HG02870 (cell line): ENCODE measurements at regions not wholly inside any gene's neighbourhood (a gene's known extent, or its start where the extent isn't known, plus 50 kb on each side); places are given as distances from the start of the nearest gene placed in this dataset.
"Not testable (repeated sequence)": the region's sequence is repeated elsewhere in the genome, so short reads cannot be mapped to it uniquely, and the experiment has no call there.

ENCODE experiments used
- ATAC-seq: cut with Tn5 transposase; IDR thresholded peaks from one replicate; pipeline ENCODE4 v1.9.1; 2021; ENCODE audit warnings: mild to moderate bottlenecking, moderate library complexity; ENCODE audit not compliant: unreplicated experiment

DNA sequence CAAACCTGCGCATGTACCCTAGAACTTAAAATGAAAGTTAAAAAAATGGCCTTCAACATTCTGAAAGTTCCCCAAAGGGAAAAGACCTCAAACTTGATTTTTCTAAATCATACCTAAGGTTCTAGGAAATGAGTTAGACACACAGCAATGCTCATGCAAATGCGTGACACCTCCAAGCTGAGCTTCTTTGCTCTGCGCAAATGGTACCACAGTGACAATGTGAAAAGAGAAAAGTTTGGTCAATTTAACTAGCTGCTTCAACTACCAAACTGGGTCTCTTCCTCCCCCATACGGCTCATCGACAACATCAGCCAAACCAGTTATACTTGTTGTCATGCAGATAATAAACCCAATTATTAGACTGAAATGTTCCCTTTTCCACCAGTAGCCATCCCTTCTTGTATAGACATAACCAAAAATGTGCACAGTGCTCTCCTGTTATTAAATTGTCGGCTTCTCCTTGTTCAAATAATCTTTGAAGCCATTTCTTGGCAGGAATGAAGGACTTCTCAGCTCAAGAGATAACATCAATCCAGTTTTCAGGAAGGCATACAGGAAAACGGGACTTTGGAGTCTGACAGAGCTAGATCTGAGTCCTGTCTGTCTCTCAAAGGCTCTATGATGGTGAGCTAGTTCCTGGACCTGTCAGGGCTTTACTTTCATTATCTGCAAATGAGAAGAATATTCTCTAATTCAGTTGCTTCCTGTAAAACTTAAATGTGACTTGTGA is 185.6 kb upstream of the NR3C1 start:
- ATAC-seq, result no peak

DNA sequence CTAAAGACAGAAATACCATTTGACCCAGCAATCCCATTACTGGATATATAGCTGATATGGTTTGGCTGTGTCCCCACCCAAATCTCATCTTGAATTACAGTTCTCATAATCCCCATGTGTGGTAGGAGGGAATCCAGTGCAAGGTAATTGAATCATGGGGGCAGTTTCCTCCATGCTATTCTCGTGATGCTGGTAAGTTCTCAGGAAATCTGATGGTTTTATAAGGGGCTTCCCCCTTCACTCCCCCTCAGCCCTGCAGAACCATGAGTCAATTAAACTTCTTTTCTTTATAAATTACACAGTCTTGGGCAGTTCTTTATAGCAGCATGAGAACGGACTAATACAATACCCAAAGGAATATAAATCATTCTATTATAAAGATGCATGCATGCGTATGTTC is 184.6 kb upstream of the NR3C1 start:
- ATAC-seq, result not testable (repeated sequence)

DNA sequence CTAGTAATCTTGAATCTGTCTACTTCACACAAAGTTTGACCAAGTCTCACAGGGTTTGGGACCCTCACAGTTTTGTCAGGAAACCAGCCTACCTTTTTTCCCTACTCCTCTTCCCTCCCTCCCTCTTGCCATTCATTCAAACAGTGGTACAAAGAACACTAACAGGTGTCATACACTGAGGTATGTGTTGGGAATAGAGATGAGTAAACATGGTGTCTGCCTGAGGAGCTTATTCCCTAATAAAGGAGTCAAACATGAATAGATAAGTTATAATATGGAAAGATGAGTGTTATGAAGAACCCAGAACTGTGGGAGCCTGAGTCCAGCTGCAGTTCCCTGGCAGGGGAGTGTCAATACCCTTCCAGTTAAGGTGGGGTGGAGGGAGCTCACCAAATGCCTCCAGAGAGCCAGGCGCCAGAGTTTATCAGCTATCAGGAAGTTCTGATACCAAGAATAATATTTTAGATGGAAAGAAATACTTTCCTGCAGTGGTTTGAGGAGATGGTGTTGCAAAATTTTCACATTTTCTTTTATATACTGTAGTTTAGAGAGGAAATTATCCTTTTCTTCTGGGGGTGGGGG is 183.4 kb upstream of the NR3C1 start:
- ATAC-seq, result no peak

DNA sequence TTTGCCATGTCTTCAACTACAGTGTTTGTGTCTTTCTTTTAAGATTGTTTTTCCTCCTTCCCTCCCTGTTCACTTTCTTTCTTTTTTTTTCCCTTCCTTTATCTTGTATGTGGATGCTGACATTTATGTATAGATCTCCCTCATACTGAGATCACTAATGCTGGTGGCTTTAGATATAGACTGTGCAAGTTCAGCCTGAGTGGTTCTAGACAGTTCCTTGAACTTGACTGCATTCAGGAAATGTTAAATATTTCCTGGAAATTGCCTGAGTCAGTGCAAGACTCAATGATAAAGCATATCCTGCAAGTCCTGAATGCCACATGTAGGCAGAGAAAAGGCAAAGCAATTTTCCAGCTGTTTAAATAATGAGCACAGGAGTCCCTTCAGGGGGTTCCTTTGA is 182.5 kb upstream of the NR3C1 start:
- ATAC-seq, result no peak

DNA sequence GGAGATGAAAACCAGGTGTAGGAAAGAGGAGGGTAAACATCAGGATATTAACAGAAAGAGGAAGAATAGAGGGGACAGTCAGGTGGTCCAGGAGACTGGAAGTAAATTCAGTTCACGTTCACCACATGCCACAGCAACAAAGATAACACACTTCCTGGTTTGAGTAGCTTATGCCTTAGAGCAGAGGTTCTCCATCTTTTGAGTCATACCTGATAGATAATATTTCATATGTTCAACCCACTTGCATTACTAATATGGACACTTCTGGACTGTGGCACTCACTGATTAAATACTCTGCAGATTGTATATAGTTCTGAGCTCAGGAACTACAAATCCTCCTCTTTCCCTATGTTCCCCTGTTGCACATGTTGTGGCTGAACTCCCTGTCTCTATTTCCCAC is 179.9 kb upstream of the NR3C1 start:
- no peak for ATAC-seq

DNA sequence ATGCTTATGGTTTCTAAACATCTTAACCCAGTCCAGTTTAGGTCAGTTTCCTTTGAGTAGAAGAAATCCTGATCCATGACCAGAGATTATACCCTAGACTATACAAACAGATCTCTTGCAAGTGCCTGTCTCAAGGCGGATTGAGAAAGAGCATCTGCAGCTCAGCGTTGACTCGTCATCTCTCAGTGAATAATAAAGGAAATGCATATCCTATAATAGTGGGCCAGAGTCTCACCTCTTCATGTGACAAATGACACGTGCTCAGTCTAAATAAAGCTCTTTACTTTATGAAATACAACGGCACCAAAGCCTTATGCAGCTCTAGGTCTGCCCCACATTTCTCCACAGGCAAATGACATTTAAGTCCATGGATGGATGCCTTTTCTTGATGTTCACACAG is 179.4 kb upstream of the NR3C1 start:
- ATAC-seq, result no peak

DNA sequence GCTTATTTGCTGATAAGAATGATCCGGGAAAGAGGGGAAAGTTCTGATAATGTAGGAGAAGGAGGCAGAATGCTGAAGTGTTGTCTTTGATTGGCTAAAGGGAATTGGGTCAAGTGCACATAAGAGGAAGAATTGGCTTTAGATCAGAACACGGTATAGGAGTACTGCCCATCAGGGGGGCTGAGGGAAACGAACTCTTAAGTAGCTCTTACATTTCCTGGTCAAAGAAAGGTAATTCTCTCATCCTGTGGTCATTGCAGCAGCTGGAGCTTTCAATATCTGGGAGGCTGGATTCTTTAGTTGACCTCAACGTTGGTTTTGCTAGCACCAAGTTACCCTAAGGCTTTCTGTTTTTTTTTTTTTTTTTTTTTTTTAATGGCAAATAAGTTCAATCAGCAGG is 178.7 kb upstream of the NR3C1 start:
- ATAC-seq, result no peak

DNA sequence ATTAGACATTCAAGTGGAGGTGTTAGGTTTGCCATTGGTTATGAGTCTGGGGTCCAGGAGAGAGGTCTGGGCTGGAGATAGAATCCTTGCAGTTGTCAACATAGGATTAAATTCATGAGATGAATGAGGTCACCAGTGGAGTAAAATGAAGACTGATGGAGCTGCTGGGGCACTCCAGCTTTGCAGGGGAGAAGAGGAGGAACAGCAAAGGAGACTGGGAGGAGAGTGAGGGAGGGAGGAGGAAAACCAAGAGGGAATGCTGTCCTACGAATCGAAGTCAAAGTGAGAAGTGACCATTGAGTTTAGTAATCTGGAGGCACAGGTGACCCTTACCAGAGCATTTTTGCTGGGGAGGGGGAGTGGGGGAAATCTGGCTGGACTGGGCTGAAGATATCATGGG is 178.2 kb upstream of the NR3C1 start:
- ATAC-seq, result no peak

DNA sequence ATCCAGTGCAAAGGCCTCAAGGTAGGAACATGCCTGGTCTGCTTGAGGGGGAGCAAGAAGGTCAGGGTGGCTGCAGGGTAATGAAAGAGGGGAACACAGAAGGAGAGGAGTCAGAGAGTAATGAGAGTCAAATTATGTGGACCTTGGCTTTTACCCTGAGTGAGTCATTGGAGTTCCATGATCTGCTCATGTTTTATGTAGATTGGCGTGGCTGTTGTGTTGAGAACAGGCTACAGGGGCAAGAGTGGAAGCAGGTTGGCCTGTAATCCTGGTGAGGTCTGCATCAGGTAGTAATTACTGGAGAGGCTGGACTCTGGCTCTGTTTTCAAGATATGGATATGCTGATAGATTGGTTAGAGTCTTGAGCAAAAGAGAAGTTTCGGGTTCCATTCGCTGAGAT is 177.7 kb upstream of the NR3C1 start:
- ATAC-seq, result no peak

DNA sequence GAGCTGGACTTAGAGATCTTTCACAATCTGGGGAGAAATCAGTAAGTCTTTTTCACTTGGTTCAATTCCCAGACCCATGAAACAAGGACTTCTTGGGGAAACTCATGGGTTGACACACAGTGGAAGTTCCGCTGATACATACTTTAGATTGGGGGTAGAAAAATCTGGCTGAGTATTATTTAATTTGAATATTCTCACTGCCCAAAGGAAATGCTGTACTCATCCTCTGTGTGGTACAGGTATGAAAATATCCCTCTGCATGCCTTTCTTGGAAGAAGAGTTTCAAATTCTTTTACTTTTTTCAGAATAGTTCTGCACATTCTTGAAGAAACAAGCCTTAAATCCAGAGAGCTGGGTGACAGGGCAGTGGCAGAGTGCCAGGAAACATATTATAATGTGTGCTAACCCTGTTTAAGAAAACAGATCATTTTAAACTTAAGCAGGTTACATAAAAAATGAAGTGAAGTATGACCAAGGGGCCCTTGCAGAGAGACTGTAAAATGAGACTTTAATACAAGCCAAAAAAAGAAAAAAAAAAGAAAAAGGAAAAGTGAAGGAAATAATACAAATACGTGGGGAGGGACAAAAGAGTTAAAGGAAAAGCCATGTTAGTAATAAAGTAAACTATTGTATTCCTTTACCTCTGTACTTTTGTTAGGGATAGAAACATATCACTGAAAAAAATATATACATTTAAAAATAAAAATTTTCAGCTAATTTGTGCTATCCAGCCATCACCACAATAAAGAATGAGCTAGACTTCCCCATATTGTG is 173.4 kb upstream of the NR3C1 start:
- no peak for ATAC-seq

DNA sequence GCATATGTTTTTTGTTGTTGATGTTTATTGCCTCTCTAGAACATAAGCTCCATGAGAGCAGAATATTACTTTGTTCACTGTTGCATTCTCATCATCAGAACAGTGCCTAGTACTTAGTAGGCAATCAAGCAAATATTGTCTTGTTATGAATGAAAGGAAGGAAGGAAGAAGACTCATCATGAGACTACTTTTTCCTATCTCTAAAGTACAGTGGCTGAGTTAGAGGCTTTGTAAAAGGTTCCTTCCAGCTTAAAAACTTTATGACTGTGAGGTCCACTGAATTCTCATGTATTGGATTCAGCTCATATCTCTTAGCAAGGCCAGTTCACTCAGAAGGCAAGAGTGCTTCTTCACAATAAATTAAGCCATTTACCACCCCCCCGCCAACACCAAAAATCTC is 171.8 kb upstream of the NR3C1 start:
- no peak for ATAC-seq

DNA sequence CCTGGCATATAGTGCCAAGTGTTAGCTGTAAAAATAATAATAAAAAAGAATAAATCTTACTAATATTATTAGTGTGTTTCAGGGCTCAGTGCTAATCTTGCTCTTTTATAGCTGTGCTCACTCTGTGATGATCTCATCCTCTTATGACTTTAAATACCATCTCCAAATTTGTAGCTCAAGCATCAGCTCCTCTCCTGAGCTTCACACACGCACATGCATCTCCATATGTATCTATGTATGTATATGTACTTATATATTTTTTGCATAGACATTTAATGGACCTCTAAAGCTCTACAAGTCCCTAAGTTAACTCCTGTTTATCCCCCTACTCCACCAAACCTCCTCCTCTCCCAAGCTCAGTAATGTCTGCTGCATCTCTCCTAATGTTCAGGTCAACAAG is 170.8 kb upstream of the NR3C1 start:
- ATAC-seq, result no peak

DNA sequence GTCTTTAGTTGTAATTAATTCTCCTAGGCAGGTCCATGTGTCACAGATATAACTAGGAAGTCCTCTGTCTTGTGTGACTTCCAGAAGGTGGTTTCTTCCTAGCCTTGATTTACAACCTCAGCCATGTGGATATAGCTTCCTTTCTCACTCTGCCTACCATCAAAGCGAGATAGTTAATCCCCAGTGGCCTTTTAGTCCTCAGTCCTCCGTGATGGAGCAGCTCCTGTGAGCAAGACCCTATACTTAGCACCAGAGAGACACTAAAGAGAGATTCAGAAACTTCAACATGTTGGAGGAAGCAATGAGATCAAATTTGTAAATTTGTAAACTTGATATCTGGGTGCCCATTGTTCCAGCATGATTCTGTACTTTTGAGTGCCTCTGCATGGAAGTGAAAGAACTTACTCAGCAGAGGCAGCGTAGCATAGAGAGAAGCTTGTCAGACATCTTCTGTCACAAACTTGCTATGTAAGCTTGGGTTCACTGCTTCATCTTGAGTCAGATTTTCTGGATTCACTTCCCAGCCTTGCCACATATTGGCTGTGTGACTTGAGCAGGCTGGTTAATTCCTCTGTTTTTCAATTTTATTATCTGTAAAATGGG is 170.2 kb upstream of the NR3C1 start:
- ATAC-seq, result no peak

DNA sequence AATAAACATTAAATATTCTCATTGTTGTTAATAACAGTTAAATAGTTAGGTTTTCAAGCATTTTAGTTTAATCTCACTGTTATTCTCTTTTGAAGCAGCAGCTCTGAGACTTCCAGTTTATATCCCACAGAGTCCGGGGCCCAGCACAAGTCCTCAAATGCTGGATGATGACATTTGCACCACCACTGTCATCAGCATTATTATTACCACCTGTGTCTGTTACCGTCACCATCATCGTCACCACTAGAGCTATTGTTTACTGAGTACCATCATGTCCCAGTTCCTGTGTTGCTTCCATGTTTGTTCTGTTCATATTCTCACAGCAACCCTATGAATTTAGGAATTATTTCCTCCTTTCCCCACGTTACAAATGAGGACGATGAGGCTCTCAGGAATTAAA is 169.2 kb upstream of the NR3C1 start:
- no peak for ATAC-seq

DNA sequence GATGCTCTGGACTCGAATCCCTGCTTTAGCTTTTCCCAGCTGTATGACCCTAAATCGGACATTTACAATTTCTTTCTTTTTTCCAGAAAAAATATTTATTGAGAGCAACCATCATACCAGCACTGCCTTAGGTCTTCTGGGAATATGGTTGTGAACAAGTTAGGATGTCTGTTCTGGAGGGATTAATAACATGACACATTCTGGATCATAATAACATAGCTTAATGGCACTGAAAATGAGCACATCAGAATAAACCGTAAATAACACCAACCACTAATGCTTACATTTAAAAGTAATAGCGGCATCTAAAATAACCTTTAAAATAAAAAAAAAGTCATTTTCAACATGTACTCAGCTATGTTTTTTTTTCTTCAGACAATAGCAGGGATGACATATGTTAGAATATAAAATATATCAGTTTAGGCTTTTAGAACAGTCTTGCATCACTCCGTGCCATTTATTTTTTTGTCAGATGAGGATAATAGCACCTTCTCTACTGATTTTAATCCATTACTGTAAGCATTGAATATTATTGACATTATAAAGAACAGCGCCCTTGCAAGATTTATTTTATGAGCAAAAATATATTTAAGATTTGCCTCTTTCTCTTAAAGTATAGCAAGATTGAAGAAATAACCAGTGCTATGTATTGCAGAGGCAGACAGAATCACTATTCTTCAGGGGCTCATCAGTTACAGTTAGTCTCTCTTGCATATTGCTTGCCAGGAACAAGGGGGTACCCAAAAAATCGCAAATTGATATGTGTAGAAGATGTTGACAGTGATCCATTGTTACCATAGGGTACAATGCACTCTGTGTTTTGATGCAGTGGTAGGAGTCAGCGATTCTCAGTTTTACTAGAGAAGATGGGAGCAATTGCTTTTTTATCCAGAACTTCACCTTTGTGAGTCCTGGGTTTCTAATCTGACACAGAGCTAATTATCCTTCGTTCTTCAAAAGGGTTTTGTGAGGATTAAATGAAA is 168.4 kb upstream of the NR3C1 start:
- ATAC-seq, result no peak

DNA sequence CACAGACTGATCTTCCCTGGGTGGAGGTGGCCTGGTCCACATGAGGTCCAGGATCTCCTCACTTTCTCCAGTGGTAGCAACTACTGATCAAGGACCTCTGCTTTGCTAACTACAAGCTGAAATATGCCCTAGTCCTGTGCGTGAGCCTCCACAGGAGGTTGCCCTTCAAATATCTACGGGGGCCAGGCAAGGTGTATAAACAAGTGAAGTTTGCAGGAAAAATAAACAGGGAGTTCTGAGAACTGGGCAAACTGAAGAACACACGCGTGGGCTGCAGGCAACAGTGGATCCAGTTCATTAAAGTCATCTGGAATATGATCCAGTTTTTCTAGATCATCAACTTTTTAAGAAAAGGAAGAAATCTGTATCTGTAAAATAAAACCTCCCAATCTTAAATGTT is 167.5 kb upstream of the NR3C1 start:
- no peak for ATAC-seq

DNA sequence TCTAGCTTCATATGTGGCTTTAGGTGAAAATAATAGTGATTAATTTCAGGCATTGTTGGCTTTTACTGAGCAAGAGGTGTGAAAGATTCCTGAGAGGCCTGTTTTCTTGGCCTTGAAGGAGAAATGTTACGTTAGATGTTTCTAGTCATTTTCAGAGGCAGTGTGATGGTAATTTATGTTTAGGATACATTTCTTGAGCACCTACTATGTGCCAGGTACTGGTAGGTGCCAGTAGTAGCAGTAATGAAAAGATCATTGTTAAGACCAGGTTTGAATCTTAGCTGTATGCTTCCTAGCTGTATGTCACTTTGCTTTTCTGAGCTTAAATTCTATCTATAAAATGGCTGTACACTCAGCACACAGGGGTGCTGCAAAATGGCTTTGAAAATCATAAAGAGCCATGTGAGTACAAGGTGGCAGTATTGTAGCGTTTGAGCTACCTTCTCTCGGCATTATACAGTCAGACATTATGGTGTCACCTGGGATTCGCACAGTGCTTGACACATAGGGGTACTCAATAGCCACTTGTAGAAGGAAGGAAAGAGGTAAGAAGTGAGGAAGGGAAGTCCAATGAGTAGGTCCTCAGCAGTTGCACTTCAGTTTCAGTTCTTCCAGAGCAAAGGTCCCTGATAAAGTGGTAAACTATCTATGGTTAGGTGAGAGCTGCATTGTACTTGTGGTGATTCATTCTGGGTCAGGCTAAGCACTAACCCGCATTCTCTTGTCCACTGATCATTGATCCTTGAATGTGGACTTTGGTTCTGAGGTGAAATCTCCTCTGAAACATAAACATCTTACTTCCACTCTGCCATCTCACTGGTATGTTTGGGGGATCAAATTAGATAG is 166.5 kb upstream of the NR3C1 start:
- no peak for ATAC-seq

DNA sequence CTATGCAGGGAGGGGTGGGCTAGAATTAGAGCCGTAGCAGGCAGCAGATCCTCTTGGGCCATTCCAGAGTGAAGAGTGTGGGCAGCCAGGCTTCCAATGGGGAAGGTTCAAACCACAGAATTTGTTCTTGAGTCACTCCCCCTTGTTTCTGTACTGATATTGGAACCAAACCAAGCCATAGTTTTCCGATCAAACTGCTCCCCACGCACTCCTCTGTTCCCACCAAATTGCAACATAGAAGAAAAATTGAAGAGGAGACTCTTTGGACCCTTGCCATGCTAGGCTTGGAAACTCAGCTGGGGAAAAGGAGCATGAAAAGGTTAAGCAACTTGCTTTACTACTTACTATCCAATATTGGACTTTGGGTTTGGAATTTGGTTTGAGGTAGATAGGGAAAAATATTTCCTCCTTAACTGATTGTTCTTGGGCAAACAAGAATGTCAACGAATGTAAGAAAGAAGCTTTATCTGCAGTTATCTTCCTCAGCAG is 165.8 kb upstream of the NR3C1 start:
- ATAC-seq, result no peak
